Neuronal stem cell (in vitro differentiated cells): ENCODE measurements at regions not wholly inside any gene's neighbourhood (a gene's known extent, or its start where the extent isn't known, plus 50 kb on each side); places are given as distances from the start of the nearest gene placed in this dataset.

ENCODE experiments used
- DNase-seq: peaks from one replicate; pipeline ENCODE4 v3.0.0-alpha.2; 2013; ENCODE audit warnings: low spot score
- H2AFZ ChIP-seq: one replicate; pipeline ENCODE4 v1.6.1; 2013; ENCODE audit warnings: mild to moderate bottlenecking, low read length, inconsistent platforms
- H2AK5ac ChIP-seq: 2 replicates; pipeline ENCODE4 v1.6.1; 2013; ENCODE audit warnings: low read depth, mild to moderate bottlenecking, inconsistent platforms, low read length, moderate library complexity, mixed read lengths
- H2BK120ac ChIP-seq: 2 replicates; pipeline ENCODE4 v1.6.1; 2013; ENCODE audit warnings: low read depth, mild to moderate bottlenecking, inconsistent platforms, low read length, moderate library complexity, mixed read lengths
- H2BK12ac ChIP-seq: one replicate; pipeline ENCODE4 v1.6.1; 2013; ENCODE audit warnings: low read length, inconsistent platforms
- H2BK15ac ChIP-seq: 2 replicates; pipeline ENCODE4 v1.6.1; 2013; ENCODE audit warnings: mild to moderate bottlenecking, low read length, inconsistent platforms, mixed read lengths
- H2BK5ac ChIP-seq: one replicate; pipeline ENCODE4 v1.6.1; 2013; ENCODE audit warnings: inconsistent platforms, mild to moderate bottlenecking, low read length, moderate library complexity
- H3K14ac ChIP-seq: one replicate; pipeline ENCODE4 v1.6.1; 2013; ENCODE audit warnings: low read length, inconsistent platforms
- H3K18ac ChIP-seq: 2 replicates; pipeline ENCODE4 v1.6.1; 2013; ENCODE audit warnings: low read length, inconsistent platforms
- H3K23ac ChIP-seq: 2 replicates; pipeline ENCODE4 v1.6.1; 2013; ENCODE audit warnings: low read depth, mild to moderate bottlenecking, mixed read lengths, low read length, inconsistent platforms; ENCODE audit not compliant: poor library complexity
- H3K27ac ChIP-seq: replicated peaks from 3 replicates; pipeline ENCODE4 v1.5.1; 2013; ENCODE audit warnings: low read length, inconsistent platforms
- H3K27me3 ChIP-seq, 3 experiments: 2 replicates each; pipeline ENCODE4 v1.6.1; 2013; ENCODE audit warnings: low read length in 3 of 3, mild to moderate bottlenecking in 2 of 3, inconsistent platforms in 1 of 3, low read depth in 1 of 3, mixed read lengths in 1 of 3, moderate library complexity in 1 of 3; ENCODE audit not compliant: control insufficient read depth in 3 of 3, insufficient read depth in 3 of 3
- H3K36me3 ChIP-seq, 2 donors: replicated peaks in 1 of 2; 2 replicates each; pipeline ENCODE4 v1.6.1; 2013; ENCODE audit warnings: low read length in 2 of 2; ENCODE audit not compliant: control insufficient read depth in 2 of 2, insufficient read depth in 2 of 2
- H3K4ac ChIP-seq: 2 replicates; pipeline ENCODE4 v1.6.1; 2013; ENCODE audit warnings: inconsistent platforms, mild to moderate bottlenecking, low read length, moderate library complexity
- H3K4me1 ChIP-seq, 2 donors: 1 replicate in 1 of 2; 2 replicates in 1 of 2; pipeline ENCODE4 v1.6.1; 2013; ENCODE audit warnings: low read length in 2 of 2, low read depth in 1 of 2; ENCODE audit not compliant: control insufficient read depth in 2 of 2, insufficient read depth in 1 of 2
- H3K4me2 ChIP-seq: one replicate; pipeline ENCODE4 v1.6.1; 2013; ENCODE audit warnings: mild to moderate bottlenecking, low read length, inconsistent platforms; ENCODE audit not compliant: insufficient read depth, poor library complexity, severe bottlenecking
- H3K4me3 ChIP-seq, 2 donors: 2 replicates each; pipeline ENCODE4 v1.5.1; 2013; ENCODE audit warnings: low read length in 2 of 2, mild to moderate bottlenecking in 2 of 2, inconsistent platforms in 1 of 2, moderate library complexity in 1 of 2
- H3K79me1 ChIP-seq: one replicate; pipeline ENCODE4 v1.6.1; 2013; ENCODE audit warnings: low read depth, mild to moderate bottlenecking, inconsistent platforms, low read length, moderate library complexity
- H3K9ac ChIP-seq: one replicate; pipeline ENCODE4 v1.6.1; 2013; ENCODE audit warnings: mild to moderate bottlenecking, low read depth, low read length, inconsistent platforms; ENCODE audit not compliant: poor library complexity
- H3K9me3 ChIP-seq, 2 donors: replicated peaks in 1 of 2; 2 replicates each; pipeline versions ENCODE3 to v1.6.1; 2013; ENCODE audit warnings: low read length in 2 of 2, mild to moderate bottlenecking in 2 of 2, inconsistent platforms in 1 of 2, low read depth in 1 of 2, mixed read lengths in 1 of 2, moderate library complexity in 1 of 2; ENCODE audit not compliant: control insufficient read depth in 2 of 2, insufficient read depth in 1 of 2
- H4K8ac ChIP-seq: one replicate; pipeline ENCODE4 v1.6.1; 2013; ENCODE audit warnings: low read depth, mild to moderate bottlenecking, inconsistent platforms, low read length, moderate library complexity
- H4K91ac ChIP-seq: one replicate; pipeline ENCODE4 v1.6.1; 2013; ENCODE audit warnings: low read length, low read depth, mild to moderate bottlenecking, inconsistent platforms; ENCODE audit not compliant: poor library complexity
- WGBS, 2 donors: extraction: QIAGEN DNeasy Blood & Tissue Kit; methylation state at CpG; one replicate each; pipeline ENCODE4 v1.1.7; 2013; ENCODE audit warnings: missing lambda C conversion rate in 2 of 2, mixed read lengths in 1 of 2; ENCODE audit not compliant: insufficient read length in 2 of 2, insufficient replicate concordance in 1 of 2; ENCODE audit errors: extremely low coverage in 2 of 2; 5-methylcytosine and 5-hydroxymethylcytosine counted together

- no CpG with 5 or more reads among the region's 3 CpGs for WGBS, 2 donors
- Histone ChIP-seq H2BK12ac (no peak overlapping the region), H4K8ac (no peak overlapping the region), H3K79me1 (no peaks in the 10 kb centered on the region), H3K27me3 (no peaks in the 10 kb centered on the region), H2AK5ac (no peak overlapping the region), H4K91ac (no peak overlapping the region), H3K4me2 (no peak overlapping the region), H3K4ac (no peak overlapping the region), H3K4me3 (no peak overlapping the region), H3K4me1 (no peaks in the 10 kb centered on the region), H3K36me3 (no peaks in the 10 kb centered on the region), H3K27ac (no peak overlapping the region), H3K23ac (no peak overlapping the region), H3K18ac (no peak overlapping the region), H3K9me3 (peaks cover 0 to 2% of the 10 kb centered on the region in 2 donors), H3K14ac (no peak overlapping the region), H2BK15ac (no peak overlapping the region), H2AFZ (no peak overlapping the region), H3K9ac (no peak overlapping the region), H2BK5ac (no peak overlapping the region), H2BK120ac (no peak overlapping the region)
- no peak for DNase-seq
Observed at GRCh38 chr13:39253774-39254173, 215.5 kb downstream of the NHLRC3 start.

- no peak overlapping the region for H2BK15ac ChIP-seq
- no peak overlapping the region for H2BK12ac ChIP-seq
- no peak overlapping the region for H2AK5ac ChIP-seq
- no peak overlapping the region for H3K18ac ChIP-seq
- no peak overlapping the region for H3K9ac ChIP-seq
- DNase-seq = no peak
- H3K23ac ChIP-seq = no peak overlapping the region
- no peak overlapping the region for H4K8ac ChIP-seq
- no peak overlapping the region for H3K4me3 ChIP-seq
- H3K9me3 ChIP-seq = peaks cover 0 to 2% of the 10 kb centered on the region in 2 donors
- H3K4me2 ChIP-seq = no peak overlapping the region
- H2BK120ac ChIP-seq = no peak overlapping the region
- no peaks in the 10 kb centered on the region for H3K27me3 ChIP-seq
- no peak overlapping the region for H2AFZ ChIP-seq
- no peaks in the 10 kb centered on the region for H3K36me3 ChIP-seq
- H3K14ac ChIP-seq = no peak overlapping the region
- H3K4ac ChIP-seq = no peak overlapping the region
- H3K4me1 ChIP-seq = peaks cover 0 to 2% of the 10 kb centered on the region in 2 donors
- H3K79me1 ChIP-seq = no peaks in the 10 kb centered on the region
- no peak overlapping the region for H4K91ac ChIP-seq
- H2BK5ac ChIP-seq = no peak overlapping the region
- no peak overlapping the region for H3K27ac ChIP-seq
- no CpG with 5 or more reads among the region's 5 CpGs for WGBS, 2 donors
Observed at GRCh38 chr13:39254601-39255000, 216.3 kb downstream of the NHLRC3 start.

- Histone ChIP-seq H3K9ac (no peak overlapping the region), H4K8ac (no peak overlapping the region), H3K79me1 (no peaks in the 10 kb centered on the region), H3K36me3 (no peaks in the 10 kb centered on the region), H3K4ac (no peak overlapping the region), H4K91ac (no peak overlapping the region), H2AK5ac (no peak overlapping the region), H3K27ac (no peak overlapping the region), H3K9me3 (peaks cover 0 to 2% of the 10 kb centered on the region in 2 donors), H3K4me1 (peaks cover 0 to 2% of the 10 kb centered on the region in 2 donors), H2BK15ac (no peak overlapping the region), H2BK5ac (no peak overlapping the region), H3K27me3 (no peaks in the 10 kb centered on the region), H3K4me3 (no peak overlapping the region), H2BK120ac (no peak overlapping the region), H3K18ac (no peak overlapping the region), H2AFZ (no peak overlapping the region), H3K23ac (no peak overlapping the region), H3K4me2 (no peak overlapping the region), H3K14ac (no peak overlapping the region), H2BK12ac (no peak overlapping the region)
- WGBS, 2 donors = no CpG with 5 or more reads among the region's 3 CpGs
- no peak for DNase-seq
Observed at GRCh38 chr13:39257642-39258041, 219.4 kb downstream of the NHLRC3 start.

GRCh38 chr13:39259371-39260140, 221.3 kb downstream of the NHLRC3 start:
- Histone ChIP-seq H4K91ac (no peak overlapping the region), H3K27me3 (no peaks in the 10 kb centered on the region), H3K4me2 (no peak overlapping the region), H3K79me1 (no peaks in the 10 kb centered on the region), H3K9me3 (peaks cover 0 to 7% of the 10 kb centered on the region in 2 donors), H3K4me3 (no peak overlapping the region), H3K9ac (no peak overlapping the region), H3K18ac (no peak overlapping the region), H2BK12ac (no peak overlapping the region), H3K36me3 (no peaks in the 10 kb centered on the region), H4K8ac (no peak overlapping the region), H2BK120ac (no peak overlapping the region), H2BK15ac (no peak overlapping the region), H3K4me1 (peaks cover 0 to 2% of the 10 kb centered on the region in 2 donors), H3K4ac (no peak overlapping the region), H2AFZ (no peak overlapping the region), H3K23ac (no peak overlapping the region), H2AK5ac (no peak overlapping the region), H3K27ac (no peak overlapping the region), H2BK5ac (no peak overlapping the region), H3K14ac (peak overlapping the region; percentile 11)
- no peak for DNase-seq
- WGBS, 2 donors = no CpG with 5 or more reads among the region's 2 CpGs
